Adipocyte (in vitro differentiated cells): ENCODE measurements at regions not wholly inside any gene's neighbourhood (a gene's known extent, or its start where the extent isn't known, plus 50 kb on each side); places are given as distances from the start of the nearest gene placed in this dataset.

Source experiments
- DNase-seq: peaks from one replicate; pipeline ENCODE4 v3.0.0-alpha.2; 2015; ENCODE audit warnings: low read depth
- H3K27me3 ChIP-seq: replicated peaks from 2 replicates; pipeline ENCODE4 v1.7.0; 2013; ENCODE audit warnings: mild to moderate bottlenecking, low read length, moderate library complexity; ENCODE audit not compliant: control insufficient read depth, insufficient read depth
- H3K36me3 ChIP-seq: 2 replicates; pipeline ENCODE4 v1.7.0; 2013; ENCODE audit warnings: low read length, mild to moderate bottlenecking, moderate library complexity; ENCODE audit not compliant: control insufficient read depth, insufficient read depth, severe bottlenecking
- H3K4me1 ChIP-seq: 2 replicates; pipeline ENCODE4 v1.7.0; 2013; ENCODE audit warnings: mild to moderate bottlenecking, low read length, moderate library complexity; ENCODE audit not compliant: control insufficient read depth, insufficient read depth
- H3K4me3 ChIP-seq: 2 replicates; pipeline ENCODE4 v1.7.0; 2013; ENCODE audit warnings: mild to moderate bottlenecking, low read length, moderate library complexity
- H3K9ac ChIP-seq: 2 replicates; pipeline ENCODE4 v1.7.0; 2013; ENCODE audit warnings: mild to moderate bottlenecking, low read length, moderate library complexity
- H3K9me3 ChIP-seq: 2 replicates; pipeline ENCODE4 v1.7.0; 2013; ENCODE audit warnings: mild to moderate bottlenecking, low read length, moderate library complexity; ENCODE audit not compliant: control insufficient read depth

DNA sequence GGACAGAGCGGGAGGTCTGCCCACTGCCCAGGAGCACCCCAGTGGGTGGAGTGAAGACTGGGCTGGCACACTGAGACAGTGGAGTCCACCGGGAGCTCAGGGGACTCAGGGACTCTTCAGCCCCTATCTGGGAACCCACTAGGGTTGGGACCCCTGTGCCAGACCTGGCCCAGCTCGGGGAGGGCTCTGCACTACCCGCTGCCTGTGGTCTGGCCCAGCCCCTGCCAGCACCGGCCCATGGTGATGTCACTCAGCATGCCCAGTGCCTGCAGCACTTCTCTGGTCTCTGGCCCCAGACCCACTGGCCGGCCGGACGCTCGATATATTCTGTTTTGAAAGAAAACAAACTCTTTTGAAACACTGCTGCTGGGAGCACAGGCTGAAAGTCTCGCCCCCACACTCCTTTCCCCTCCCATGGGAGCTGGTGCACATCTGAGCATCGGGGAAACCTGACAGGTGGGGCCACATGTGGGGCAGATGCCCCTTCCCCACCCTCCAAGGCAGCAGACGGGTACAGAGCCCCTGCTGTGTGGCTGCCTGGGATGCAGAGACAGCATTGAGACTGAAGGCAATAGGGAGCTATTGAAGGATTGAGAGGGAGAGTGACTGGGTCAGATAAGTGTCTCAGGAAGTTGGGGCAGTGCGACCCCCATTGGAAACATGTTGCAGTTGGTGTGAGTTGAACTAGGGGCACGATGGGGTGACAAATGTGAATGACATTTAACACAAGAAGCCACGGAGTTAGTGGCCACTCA lies 62.9 kb downstream of the MYEOV start:
- Histone ChIP-seq H3K4me1 (peaks cover 53% of the 10 kb centered on the region), H3K4me3 (no peak overlapping the region), H3K36me3 (no peaks in the 10 kb centered on the region), H3K27me3 (no peaks in the 10 kb centered on the region), H3K9ac (no peak overlapping the region), H3K9me3 (peaks cover 9% of the 10 kb centered on the region)
- DNase-seq, result no peak

DNA sequence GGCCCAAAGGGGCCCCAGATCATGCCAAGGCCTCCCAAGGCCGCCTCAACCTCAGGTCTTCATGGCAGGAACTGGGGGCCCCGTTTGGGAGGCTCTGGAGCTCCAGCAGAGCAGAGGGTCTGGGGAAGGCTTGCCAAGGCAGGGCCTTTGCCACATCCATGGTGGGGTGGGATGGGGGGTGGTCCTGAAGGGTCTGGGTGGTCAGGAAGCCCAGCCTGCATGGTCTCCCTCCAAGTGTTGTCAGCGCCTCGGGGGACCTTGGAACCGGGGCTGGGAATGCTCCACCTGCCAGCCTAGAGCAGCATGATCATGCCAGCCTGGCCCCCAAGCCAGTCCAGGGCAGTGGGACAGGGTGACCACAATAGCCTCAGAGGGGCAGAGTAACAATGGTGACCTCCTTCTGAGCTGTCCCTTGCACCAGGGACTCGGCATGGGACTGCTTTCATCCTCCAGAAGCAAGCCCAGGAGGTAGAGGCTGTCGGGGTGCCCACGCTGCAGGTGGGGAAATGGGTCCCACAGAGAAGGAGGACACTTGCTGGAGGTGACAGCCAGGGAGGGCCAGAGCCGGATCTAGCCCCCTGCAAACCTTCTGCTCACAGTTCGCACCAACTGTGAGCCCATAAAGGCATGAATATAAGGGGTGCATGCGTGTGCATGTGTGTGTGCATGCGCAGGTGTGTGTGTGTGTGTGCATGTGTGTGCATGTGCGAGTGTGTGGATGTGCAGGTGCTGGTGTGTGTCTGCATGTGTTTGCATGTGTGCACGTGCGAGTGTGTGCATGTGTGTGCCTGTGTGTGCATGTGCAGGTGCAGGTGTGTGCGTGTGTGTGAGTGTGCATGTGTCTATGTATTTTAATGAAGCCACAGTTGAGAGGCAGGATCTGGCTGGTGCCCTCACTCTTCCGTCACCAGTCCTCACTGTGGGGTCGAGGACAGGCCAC lies 63.8 kb downstream of the MYEOV start:
- Histone ChIP-seq H3K9ac (no peak overlapping the region), H3K9me3 (peaks cover 9% of the 10 kb centered on the region), H3K36me3 (no peaks in the 10 kb centered on the region), H3K4me1 (peaks cover 44% of the 10 kb centered on the region), H3K4me3 (no peak overlapping the region), H3K27me3 (no peaks in the 10 kb centered on the region)
- DNase-seq, result no peak

DNA sequence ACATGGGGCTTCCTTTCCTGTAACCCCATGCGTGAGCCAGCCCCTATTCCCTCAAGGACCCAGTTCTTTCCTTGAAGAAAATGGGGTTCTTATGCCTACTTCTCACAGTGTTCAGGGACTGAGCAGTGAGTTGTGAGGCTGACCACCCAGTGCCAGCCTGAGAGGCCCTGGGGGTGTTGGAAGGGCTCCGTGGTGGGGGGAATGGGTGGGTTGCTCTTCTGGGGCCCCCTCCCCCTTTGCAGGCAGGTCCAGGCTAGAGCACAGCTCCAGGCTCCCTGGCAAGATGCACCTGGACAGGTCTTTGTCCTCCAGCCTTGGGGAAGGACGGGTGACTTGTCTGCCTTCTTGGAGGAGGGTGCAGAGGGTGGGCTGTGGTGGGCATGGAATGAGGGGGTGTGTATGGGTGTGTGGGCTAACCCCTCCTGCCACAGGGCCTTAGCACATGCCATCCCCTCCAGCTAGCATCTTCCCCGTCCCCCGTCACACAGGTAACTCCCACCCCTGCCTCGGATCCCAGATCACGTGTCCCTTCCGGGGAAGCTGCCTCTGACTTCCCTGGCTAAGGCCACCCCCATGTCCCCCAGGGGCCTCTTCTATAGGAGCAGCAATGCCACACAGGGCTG lies 64.6 kb downstream of the MYEOV start:
- H3K9ac ChIP-seq, result no peak overlapping the region
- H3K4me1 ChIP-seq, result peaks cover 36% of the 10 kb centered on the region
- H3K27me3 ChIP-seq, result no peaks in the 10 kb centered on the region
- no peak for DNase-seq
- H3K4me3 ChIP-seq, result no peak overlapping the region
- H3K36me3 ChIP-seq, result no peaks in the 10 kb centered on the region
- H3K9me3 ChIP-seq, result peaks cover 9% of the 10 kb centered on the region

DNA sequence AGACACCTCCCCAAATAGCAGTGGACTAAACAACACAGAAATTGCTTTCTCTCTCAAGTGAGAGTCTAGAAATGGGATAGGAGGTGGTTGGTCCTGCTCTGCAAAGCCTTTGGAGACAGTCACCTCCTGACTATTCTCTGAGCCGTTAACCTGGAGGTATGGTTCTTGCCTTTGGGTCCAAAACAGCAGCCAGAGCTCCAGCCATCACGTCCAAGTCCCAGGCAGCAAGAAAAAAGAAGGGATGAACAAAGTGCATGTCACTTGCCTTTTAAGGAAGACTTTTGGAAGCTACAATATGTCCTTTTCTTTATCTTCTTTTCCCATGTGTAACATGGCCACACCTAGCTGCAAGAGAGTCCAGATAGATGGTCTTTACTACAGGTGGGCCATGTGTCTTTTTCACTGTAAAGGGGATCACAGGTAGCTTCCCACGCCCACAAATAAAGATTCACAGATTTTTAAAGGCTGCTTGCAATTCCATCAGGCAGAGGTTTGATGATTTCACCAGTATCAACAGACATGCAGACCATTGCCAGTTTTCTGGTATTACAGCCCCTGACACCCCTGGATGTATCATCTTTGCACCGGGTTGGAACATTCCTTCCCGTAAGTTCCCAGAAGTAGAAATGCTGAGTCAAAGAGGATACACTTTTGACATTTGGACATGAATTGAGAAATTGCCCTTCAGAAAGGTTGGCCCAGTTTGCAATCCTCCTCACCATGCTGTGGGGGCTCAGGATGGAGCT lies 66.0 kb downstream of the MYEOV start:
- Histone ChIP-seq H3K36me3 (no peaks in the 10 kb centered on the region), H3K4me3 (peak overlapping the region; percentile 40), H3K9me3 (peaks cover 9% of the 10 kb centered on the region), H3K27me3 (no peaks in the 10 kb centered on the region), H3K9ac (peak overlapping the region; percentile 86), H3K4me1 (peaks cover 35% of the 10 kb centered on the region)
- peak; percentile 17 for DNase-seq

DNA sequence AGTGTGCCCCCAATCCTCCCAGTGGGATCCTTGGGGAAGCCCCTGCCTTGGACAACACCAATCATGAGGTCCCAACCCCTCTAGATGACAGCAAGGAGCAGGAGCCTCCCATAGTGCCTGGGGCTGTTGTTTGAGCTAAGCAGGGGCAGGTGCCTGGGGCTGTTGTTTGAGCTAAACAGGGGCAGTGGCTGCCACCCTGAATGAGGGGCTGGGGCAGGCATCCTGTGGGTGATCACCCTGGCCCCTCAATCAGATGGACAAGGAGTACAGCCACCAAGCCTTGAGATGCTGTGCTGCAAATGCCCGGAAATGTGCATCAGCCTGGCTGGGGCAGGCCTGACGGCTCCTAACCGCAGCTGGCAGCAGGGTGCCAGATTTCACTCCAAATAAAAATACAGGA lies 66.7 kb downstream of the MYEOV start:
- H3K36me3 ChIP-seq, result no peaks in the 10 kb centered on the region
- no peak for DNase-seq
- H3K4me1 ChIP-seq, result peaks cover 35% of the 10 kb centered on the region
- H3K4me3 ChIP-seq, result peak overlapping the region; percentile 18
- no peaks in the 10 kb centered on the region for H3K27me3 ChIP-seq
- peak overlapping the region; percentile 86 for H3K9ac ChIP-seq
- peaks cover 9% of the 10 kb centered on the region for H3K9me3 ChIP-seq

DNA sequence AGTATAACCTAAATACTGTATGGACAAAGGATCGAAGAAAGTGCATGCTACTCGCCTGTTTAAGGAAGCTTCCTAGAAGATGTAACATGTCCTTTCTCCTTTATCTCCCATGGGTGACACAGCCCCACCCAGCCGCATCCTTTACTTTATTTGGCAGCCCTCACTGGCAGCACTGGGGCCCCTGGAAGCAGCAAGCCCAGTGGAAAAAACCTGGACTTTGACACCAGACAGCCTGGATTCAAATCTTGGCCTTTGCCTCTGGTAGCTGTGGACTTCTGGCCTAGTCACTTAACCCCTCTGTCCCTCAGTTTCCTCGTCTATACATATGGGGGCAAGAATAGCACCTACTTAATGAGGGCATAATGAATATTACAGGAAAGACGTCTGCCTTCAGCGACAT lies 67.1 kb downstream of the MYEOV start:
- Histone ChIP-seq H3K4me3 (no peak overlapping the region), H3K9ac (peak overlapping the region; percentile 86), H3K27me3 (no peaks in the 10 kb centered on the region), H3K36me3 (no peaks in the 10 kb centered on the region), H3K4me1 (peaks cover 35% of the 10 kb centered on the region), H3K9me3 (peaks cover 9% of the 10 kb centered on the region)
- no peak for DNase-seq

DNA sequence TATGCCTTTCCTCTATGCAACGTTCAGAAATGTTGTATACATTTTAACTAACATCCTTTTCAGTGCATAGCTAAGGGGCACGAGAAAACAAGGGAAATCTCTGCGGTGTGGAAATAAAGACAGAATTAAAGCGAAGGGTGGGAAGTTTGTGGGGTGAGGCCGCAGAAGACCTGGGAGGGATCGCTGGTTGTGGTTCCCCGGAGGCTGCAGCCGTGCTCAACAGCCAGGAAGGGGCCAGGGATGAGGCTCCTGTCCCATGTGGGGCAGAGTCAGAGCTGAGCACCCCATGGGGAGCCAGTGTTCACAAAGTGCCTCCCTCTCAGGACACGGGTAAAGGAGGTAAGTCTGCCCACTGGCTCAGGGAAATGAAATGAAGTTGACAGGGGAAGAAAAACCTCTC lies 67.5 kb downstream of the MYEOV start:
- H3K9me3 ChIP-seq, result peaks cover 9% of the 10 kb centered on the region
- peak overlapping the region; percentile 86 for H3K9ac ChIP-seq
- no peaks in the 10 kb centered on the region for H3K36me3 ChIP-seq
- no peaks in the 10 kb centered on the region for H3K27me3 ChIP-seq
- DNase-seq, result no peak
- H3K4me1 ChIP-seq, result peaks cover 35% of the 10 kb centered on the region
- no peak overlapping the region for H3K4me3 ChIP-seq

DNA sequence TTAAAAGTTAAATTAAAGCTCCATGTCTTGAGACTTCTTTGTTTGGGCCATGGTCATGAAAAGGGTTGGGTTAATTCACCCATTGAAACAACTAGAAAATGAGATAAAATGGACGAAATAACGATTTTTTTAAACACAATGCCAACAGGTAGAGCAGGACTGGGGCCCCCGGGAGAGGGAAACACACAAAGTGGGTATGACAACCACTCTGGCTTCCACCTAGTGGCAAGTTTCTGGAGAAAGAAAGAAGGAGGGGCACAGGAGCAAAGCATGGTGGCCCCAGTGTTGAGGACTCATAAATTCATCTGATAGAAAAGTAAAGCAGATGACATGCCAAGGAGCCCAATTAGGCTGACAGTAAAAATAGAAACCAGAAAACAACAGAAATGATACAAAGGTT lies 68.4 kb downstream of the MYEOV start:
- H3K9me3 ChIP-seq, result peaks cover 9% of the 10 kb centered on the region
- no peak overlapping the region for H3K4me3 ChIP-seq
- H3K27me3 ChIP-seq, result no peaks in the 10 kb centered on the region
- peaks cover 32% of the 10 kb centered on the region for H3K4me1 ChIP-seq
- H3K9ac ChIP-seq, result no peak overlapping the region
- DNase-seq, result no peak
- no peaks in the 10 kb centered on the region for H3K36me3 ChIP-seq

DNA sequence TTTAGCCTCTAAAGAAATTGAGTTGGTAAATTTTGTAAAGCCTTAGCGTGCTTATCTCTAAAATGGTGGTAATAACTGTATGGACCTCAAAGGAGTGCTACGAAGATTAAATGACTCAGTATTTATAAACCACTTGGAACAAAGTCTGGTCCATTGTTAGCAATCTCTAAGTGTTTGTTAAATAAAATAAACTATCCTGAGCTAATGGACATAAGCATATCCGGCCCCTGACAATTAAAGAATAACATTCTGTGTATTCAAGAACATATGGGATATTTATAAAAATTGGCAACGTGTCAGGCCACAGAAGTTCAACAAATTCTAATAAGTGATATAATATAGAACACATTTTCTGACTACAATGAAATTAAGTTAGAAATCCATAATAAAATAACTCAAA lies 71.0 kb downstream of the MYEOV start:
- H3K9ac ChIP-seq, result no peak overlapping the region
- DNase-seq, result no peak
- no peaks in the 10 kb centered on the region for H3K27me3 ChIP-seq
- H3K4me3 ChIP-seq, result no peak overlapping the region
- H3K9me3 ChIP-seq, result peaks cover 11% of the 10 kb centered on the region
- no peaks in the 10 kb centered on the region for H3K36me3 ChIP-seq
- peaks cover 26% of the 10 kb centered on the region for H3K4me1 ChIP-seq

DNA sequence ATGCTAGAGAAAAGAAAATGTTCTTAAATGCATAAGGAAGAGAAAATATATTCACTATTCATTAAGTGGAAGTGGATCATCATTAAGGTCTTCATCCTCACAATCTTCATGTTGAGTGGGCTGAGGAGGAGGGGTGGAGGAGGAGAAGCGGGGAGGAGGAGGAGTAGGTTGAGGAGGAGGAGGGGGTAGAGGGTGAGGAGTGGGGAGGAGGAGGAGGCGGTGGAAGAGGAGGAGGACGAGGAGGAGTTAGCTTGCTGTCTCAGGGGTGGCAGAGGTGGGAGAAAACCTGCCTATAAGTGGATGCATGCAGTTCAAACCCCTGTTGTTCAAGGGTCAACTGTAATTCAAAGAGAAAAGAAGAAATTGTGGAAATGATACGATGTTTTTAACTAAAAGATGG lies 71.6 kb downstream of the MYEOV start:
- Histone ChIP-seq H3K4me3 (no peak overlapping the region), H3K36me3 (no peaks in the 10 kb centered on the region), H3K27me3 (no peaks in the 10 kb centered on the region), H3K9me3 (peaks cover 11% of the 10 kb centered on the region), H3K4me1 (peaks cover 19% of the 10 kb centered on the region), H3K9ac (no peak overlapping the region)
- no peak for DNase-seq
